SK-N-SH treated with all-trans-retinoic acid at 6 μM for 48 hours (cell line): ENCODE measurements at regions not wholly inside any gene's neighbourhood (a gene's known extent, or its start where the extent isn't known, plus 50 kb on each side); places are given as distances from the start of the nearest gene placed in this dataset.

Source experiments
- ATAC-seq: fragments of 200-7000 bp; cut with Tn5 transposase; 3 replicates; pipeline ENCODE4 v1.9.1; 2020; ENCODE audit warnings: mild to moderate bottlenecking, moderate library complexity
- ARNTL ChIP-seq: fragments of 450-650 bp; formaldehyde crosslinking; IDR thresholded peaks from 2 replicates; pipeline ENCODE4 v1.5.0; 2020; ENCODE audit warnings: low read depth, mild to moderate bottlenecking, moderate library complexity, borderline replicate concordance
- BACH2 ChIP-seq: fragments of 250-450 bp; sonication (Bioruptor Pico); IDR thresholded peaks from 2 replicates; pipeline ENCODE4 v1.9.0; 2021; ENCODE audit warnings: mild to moderate bottlenecking, borderline replicate concordance
- CREB5 ChIP-seq: fragments of 250-450 bp; sonication (Bioruptor Pico); IDR thresholded peaks from 2 replicates; pipeline ENCODE4 v1.5.1; 2020; ENCODE audit warnings: low read depth, mild to moderate bottlenecking, moderate library complexity
- CSDC2 ChIP-seq: fragments of 250-450 bp; sonication (Bioruptor Pico); IDR thresholded peaks from 2 replicates; pipeline ENCODE4 v1.5.0; 2020; ENCODE audit warnings: mild to moderate bottlenecking, moderate library complexity
- CSRNP3 ChIP-seq: fragments of 250-450 bp; sonication (Bioruptor Pico); IDR thresholded peaks from 2 replicates; pipeline ENCODE4 v1.5.1; 2021; ENCODE audit warnings: mild to moderate bottlenecking, moderate library complexity
- ESRRG ChIP-seq: fragments of 250-450 bp; sonication (Bioruptor Pico); IDR thresholded peaks from 2 replicates; pipeline ENCODE4 v1.6.1; 2021; ENCODE audit warnings: mild to moderate bottlenecking
- ISL1 ChIP-seq: fragments of 250-450 bp; sonication (Bioruptor Pico); IDR thresholded peaks from 2 replicates; pipeline ENCODE4 v2.1.2; 2022; ENCODE audit warnings: mild to moderate bottlenecking, moderate library complexity
- PATZ1 ChIP-seq: fragments of 250-450 bp; sonication (Bioruptor Pico); IDR thresholded peaks from 2 replicates; pipeline ENCODE4 v1.8.0; 2020; ENCODE audit warnings: mild to moderate bottlenecking, moderate library complexity, borderline replicate concordance
- POU6F1 ChIP-seq: fragments of 250-450 bp; sonication (Bioruptor Pico); IDR thresholded peaks from 2 replicates; pipeline ENCODE4 v1.8.0; 2021; ENCODE audit warnings: low read depth, mild to moderate bottlenecking, moderate library complexity, borderline replicate concordance
- PPARA ChIP-seq: fragments of 250-450 bp; sonication (Bioruptor Pico); IDR thresholded peaks from 2 replicates; pipeline ENCODE4 v1.5.0; 2020; ENCODE audit warnings: mild to moderate bottlenecking, borderline replicate concordance
- RARB ChIP-seq: fragments of 250-450 bp; sonication (Bioruptor Pico); IDR thresholded peaks from 2 replicates; pipeline ENCODE4 v1.8.0; 2021; ENCODE audit warnings: mild to moderate bottlenecking, moderate library complexity
- SNAI2 ChIP-seq: fragments of 250-450 bp; sonication (Bioruptor Pico); IDR thresholded peaks from 2 replicates; pipeline ENCODE4 v1.5.0; 2020; ENCODE audit warnings: mild to moderate bottlenecking, moderate library complexity
- TCF4 ChIP-seq: fragments of 250-450 bp; sonication (Bioruptor Pico); IDR thresholded peaks from 2 replicates; pipeline ENCODE4 v1.8.0; 2021; ENCODE audit warnings: mild to moderate bottlenecking, moderate library complexity, borderline replicate concordance
- TOX ChIP-seq: fragments of 250-450 bp; sonication (Bioruptor Pico); IDR thresholded peaks from 2 replicates; pipeline ENCODE4 v1.8.0; 2021; ENCODE audit warnings: mild to moderate bottlenecking, moderate library complexity, borderline replicate concordance
- TSHZ2 ChIP-seq: fragments of 250-450 bp; sonication (Bioruptor Pico); IDR thresholded peaks from 2 replicates; pipeline ENCODE4 v1.5.0; 2020; ENCODE audit warnings: mild to moderate bottlenecking, moderate library complexity
- ZC3H10 ChIP-seq: fragments of 250-450 bp; sonication (Bioruptor Pico); IDR thresholded peaks from 2 replicates; pipeline ENCODE4 v1.5.1; 2021; ENCODE audit warnings: mild to moderate bottlenecking, moderate library complexity
- ZFP3 ChIP-seq: fragments of 250-450 bp; sonication (Bioruptor Pico); IDR thresholded peaks from 2 replicates; pipeline ENCODE4 v1.5.0; 2020; ENCODE audit warnings: mild to moderate bottlenecking, moderate library complexity
- ZFP30 ChIP-seq: fragments of 450-650 bp; formaldehyde crosslinking; IDR thresholded peaks from 2 replicates; pipeline ENCODE4 v1.5.0; 2022; ENCODE audit warnings: mild to moderate bottlenecking, moderate library complexity
- ZNF565 ChIP-seq: fragments of 450-650 bp; formaldehyde crosslinking; conservative IDR thresholded peaks from 2 replicates; pipeline ENCODE4 v1.5.0; 2020; ENCODE audit warnings: low read depth, mild to moderate bottlenecking, moderate library complexity
- ZNF70 ChIP-seq: fragments of 450-650 bp; formaldehyde crosslinking; IDR thresholded peaks from 2 replicates; pipeline ENCODE4 v1.5.0; 2020; ENCODE audit warnings: mild to moderate bottlenecking, moderate library complexity

- TF ChIP-seq ISL1 (CRISPR knock-in tag): no peak
- TF ChIP-seq SNAI2 (CRISPR knock-in tag): no peak
- no peak for TF ChIP-seq ARNTL (CRISPR knock-in tag)
- no peak for TF ChIP-seq CREB5
- no peak for TF ChIP-seq ZC3H10 (CRISPR knock-in tag)
- no peak for TF ChIP-seq ZFP3 (CRISPR knock-in tag)
- no peak for TF ChIP-seq CSDC2 (CRISPR knock-in tag)
- TF ChIP-seq TCF4 (CRISPR knock-in tag): no peak
- no peak for TF ChIP-seq ZNF70 (CRISPR knock-in tag)
- TF ChIP-seq RARB (CRISPR knock-in tag): no peak
- no peak for TF ChIP-seq ESRRG
- TF ChIP-seq BACH2 (CRISPR knock-in tag): no peak
- TF ChIP-seq ZFP30 (CRISPR knock-in tag): no peak
- TF ChIP-seq PPARA (CRISPR knock-in tag): no peak
- no peak for TF ChIP-seq POU6F1 (CRISPR knock-in tag)
- no peak for TF ChIP-seq PATZ1 (CRISPR knock-in tag)
- no peak for TF ChIP-seq TSHZ2 (CRISPR knock-in tag)
- TF ChIP-seq TOX (CRISPR knock-in tag): no peak
- ATAC-seq: no peak
Observed at GRCh38 chr6:140766999-140767398, 1365.7 kb upstream of the GJE1 start.

GRCh38 chr6:140758169-140758877 lies 1374.4 kb upstream of the GJE1 start:
- ATAC-seq: no peak
- TF ChIP-seq CSRNP3 (CRISPR knock-in tag) (no peak), POU6F1 (CRISPR knock-in tag) (no peak), PATZ1 (CRISPR knock-in tag) (no peak), ZFP3 (CRISPR knock-in tag) (no peak), TCF4 (CRISPR knock-in tag) (no peak), ZFP30 (CRISPR knock-in tag) (no peak), ESRRG (no peak), CREB5 (no peak), TSHZ2 (CRISPR knock-in tag) (no peak), ZNF565 (no peak), ARNTL (CRISPR knock-in tag) (no peak), BACH2 (CRISPR knock-in tag) (no peak), ISL1 (CRISPR knock-in tag) (no peak)
